ENCODE measurements at regions not wholly inside any gene's neighbourhood (a gene's known extent, or its start where the extent isn't known, plus 50 kb on each side); places are given as distances from the start of the nearest gene placed in this dataset.

- ATAC-seq (no peak), FAIRE-seq (no peak), DNase-seq (no peak)
- intact Hi-C loops (cut with DNase I): no loop called here
- Histone ChIP-seq H3K27me3 (peaks cover 0 to 4% (median 0%) of the 10 kb centered on the region in 4 donors), H3K4me1 (no peaks in the 10 kb centered on the region), H3K27ac (no peak overlapping the region), H3K9me3 (no peaks in the 10 kb centered on the region), H3K36me3 (no peaks in the 10 kb centered on the region), H3K4me3 (no peak overlapping the region)
- TF ChIP-seq, protein P1, sequence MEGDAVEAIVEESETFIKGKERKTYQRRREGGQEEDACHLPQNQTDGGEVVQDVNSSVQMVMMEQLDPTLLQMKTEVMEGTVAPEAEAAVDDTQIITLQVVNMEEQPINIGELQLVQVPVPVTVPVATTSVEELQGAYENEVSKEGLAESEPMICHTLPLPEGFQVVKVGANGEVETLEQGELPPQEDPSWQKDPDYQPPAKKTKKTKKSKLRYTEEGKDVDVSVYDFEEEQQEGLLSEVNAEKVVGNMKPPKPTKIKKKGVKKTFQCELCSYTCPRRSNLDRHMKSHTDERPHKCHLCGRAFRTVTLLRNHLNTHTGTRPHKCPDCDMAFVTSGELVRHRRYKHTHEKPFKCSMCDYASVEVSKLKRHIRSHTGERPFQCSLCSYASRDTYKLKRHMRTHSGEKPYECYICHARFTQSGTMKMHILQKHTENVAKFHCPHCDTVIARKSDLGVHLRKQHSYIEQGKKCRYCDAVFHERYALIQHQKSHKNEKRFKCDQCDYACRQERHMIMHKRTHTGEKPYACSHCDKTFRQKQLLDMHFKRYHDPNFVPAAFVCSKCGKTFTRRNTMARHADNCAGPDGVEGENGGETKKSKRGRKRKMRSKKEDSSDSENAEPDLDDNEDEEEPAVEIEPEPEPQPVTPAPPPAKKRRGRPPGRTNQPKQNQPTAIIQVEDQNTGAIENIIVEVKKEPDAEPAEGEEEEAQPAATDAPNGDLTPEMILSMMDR (IDR thresholded peaks at IDR 0.05): no peak
Measured at GRCh38 chr10:36574207-36574606, 551.2 kb upstream of the ANKRD30A start.

GRCh38 chr10:36573246-36573645 lies 552.2 kb upstream of the ANKRD30A start:
- H3K4me3 ChIP-seq: no peak overlapping the region
- no peaks in the 10 kb centered on the region for H3K36me3 ChIP-seq
- H3K27ac ChIP-seq: no peak overlapping the region
- H3K4me1 ChIP-seq: no peaks in the 10 kb centered on the region
- DNase-seq (no peak), FAIRE-seq (no peak), ATAC-seq (no peak)
- H3K9me3 ChIP-seq: no peaks in the 10 kb centered on the region
- WGBS, 2 donors: 32 to 41% methylated on average over 2 of the region's 2 CpGs
- TF ChIP-seq, protein P1 (IDR thresholded peaks at IDR 0.05): no peak
- intact Hi-C loops (cut with DNase I): no loop called here
- peaks cover 0 to 4% (median 0%) of the 10 kb centered on the region in 4 donors for H3K27me3 ChIP-seq

GRCh38 chr10:36564433-36564832 lies 561.0 kb upstream of the ANKRD30A start:
- no peaks in the 10 kb centered on the region for H3K4me1 ChIP-seq
- no peaks in the 10 kb centered on the region for H3K36me3 ChIP-seq
- H3K9me3 ChIP-seq: no peaks in the 10 kb centered on the region
- ATAC-seq: no peak
- TF ChIP-seq, protein P1 (IDR thresholded peaks at IDR 0.05): no peak
- no peak overlapping the region for H3K27ac ChIP-seq
- no peak overlapping the region for H3K4me3 ChIP-seq
- FAIRE-seq: no peak
- WGBS, 2 donors: 57 to 62% methylated on average over 4 of the region's 4 CpGs
- no peak for DNase-seq
- intact Hi-C loops (cut with DNase I): no loop called here
- H3K27me3 ChIP-seq: no peaks in the 10 kb centered on the region

DNA sequence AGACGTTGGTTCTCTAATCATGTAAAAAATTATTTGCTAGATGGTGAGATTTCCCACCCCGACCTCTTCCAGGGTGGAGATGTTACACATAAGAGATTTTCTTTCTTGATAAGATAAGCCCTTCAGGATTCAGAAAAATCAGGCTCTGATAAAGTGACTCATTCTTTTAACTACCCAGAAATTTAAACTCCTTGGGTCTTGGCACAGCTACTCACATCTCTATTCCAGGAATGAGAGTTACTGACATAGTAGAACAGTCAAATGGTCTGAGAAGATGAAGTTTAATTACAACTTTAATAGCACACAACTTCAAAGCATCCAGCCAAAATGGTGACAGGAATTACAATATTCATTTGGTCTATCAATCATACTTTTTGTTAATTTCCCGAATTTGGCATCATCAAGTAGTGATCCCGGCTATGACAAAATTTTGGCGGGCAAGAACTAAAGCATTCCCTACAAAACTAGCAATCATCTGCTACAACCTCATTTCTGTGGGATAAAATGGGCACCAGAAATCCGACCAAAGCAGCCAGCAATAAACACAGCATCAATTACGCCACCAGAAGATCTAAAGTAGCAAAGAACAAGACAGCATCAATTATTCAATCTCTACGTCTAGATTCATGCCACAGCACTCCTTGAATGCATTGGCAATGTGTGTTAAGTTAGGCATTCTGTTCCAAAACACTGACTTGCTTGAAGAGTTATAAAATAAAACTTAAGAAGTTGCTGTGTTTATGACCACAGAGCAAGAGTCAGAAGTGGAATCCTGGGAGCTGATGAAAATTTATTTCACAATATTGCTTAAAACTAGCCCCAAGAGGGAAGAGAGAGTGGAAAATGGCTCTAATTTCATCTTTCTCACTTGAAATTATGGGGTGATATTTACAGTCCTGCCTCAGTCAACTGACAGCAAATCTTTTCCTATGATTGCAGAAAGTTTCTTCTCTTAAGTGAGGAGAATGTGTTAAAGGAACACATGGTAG lies 565.7 kb upstream of the ANKRD30A start:
- no peaks in the 10 kb centered on the region for H3K36me3 ChIP-seq
- WGBS, 2 donors: 49% methylated on average over 8 of the region's 8 CpGs
- H3K4me3 ChIP-seq: no peak overlapping the region
- TF ChIP-seq, protein P1 (IDR thresholded peaks at IDR 0.05): no peak
- intact Hi-C loops (cut with DNase I): no loop called here
- H3K27ac ChIP-seq: no peak overlapping the region
- H3K9me3 ChIP-seq: no peaks in the 10 kb centered on the region
- ATAC-seq: peak in 1 of 4 donors; percentile 14
- no peaks in the 10 kb centered on the region for H3K27me3 ChIP-seq
- no peaks in the 10 kb centered on the region for H3K4me1 ChIP-seq
- DNase-seq: no peak
- no peak for FAIRE-seq

DNA sequence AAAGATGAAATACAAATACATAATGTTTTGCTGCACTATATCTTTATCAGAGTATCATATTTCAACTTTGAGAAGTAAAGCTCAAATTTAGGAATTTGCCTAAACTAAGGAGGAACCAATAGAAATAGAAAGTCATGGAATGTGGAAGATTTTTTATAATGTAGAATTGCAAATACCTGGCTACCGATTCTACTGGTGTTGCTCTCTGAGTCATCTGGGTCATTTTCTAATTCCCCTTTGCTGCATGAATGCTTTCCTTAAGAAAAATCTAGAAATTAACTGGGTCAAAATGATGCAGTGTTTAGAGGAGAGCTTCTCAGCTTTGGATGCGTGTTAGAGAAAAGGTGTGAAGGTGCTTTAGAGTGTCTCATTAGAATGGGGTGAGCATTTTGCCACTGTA lies 568.9 kb upstream of the ANKRD30A start:
- Histone ChIP-seq H3K9me3 (no peaks in the 10 kb centered on the region), H3K36me3 (no peaks in the 10 kb centered on the region), H3K27ac (no peak overlapping the region), H3K27me3 (no peaks in the 10 kb centered on the region), H3K4me3 (no peak overlapping the region), H3K4me1 (no peaks in the 10 kb centered on the region)
- DNase-seq (no peak), ATAC-seq (no peak), FAIRE-seq (no peak)
- intact Hi-C loops (cut with DNase I): no loop called here
- 24 to 44% methylated on average over 2 of the region's 2 CpGs for WGBS, 2 donors
- TF ChIP-seq, protein P1 (IDR thresholded peaks at IDR 0.05): no peak
